ENCODE measurements at regions not wholly inside any gene's neighbourhood (a gene's known extent, or its start where the extent isn't known, plus 50 kb on each side); places are given as distances from the start of the nearest gene placed in this dataset.

DNA sequence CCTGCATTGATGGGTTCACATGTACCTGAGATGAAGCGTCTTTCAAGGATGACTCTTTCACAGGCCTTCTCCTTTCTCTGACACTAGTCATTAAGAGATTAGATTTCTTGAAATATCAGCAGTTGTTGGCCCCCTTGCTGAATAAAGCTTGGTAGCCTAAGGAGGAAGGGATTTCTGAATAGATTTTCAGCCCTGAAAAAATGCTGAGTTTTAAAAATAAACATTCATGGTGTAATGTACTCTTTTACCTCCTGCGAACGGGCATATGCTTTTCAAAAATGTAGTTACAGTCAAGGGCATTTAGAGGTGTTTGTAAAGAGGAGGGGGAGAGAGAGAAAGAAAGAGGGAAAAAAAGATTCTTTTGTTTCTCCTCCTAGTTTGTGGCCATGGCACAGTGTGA lies 222.7 kb downstream of the SOX4 start:
- TF ChIP-seq, protein P1, sequence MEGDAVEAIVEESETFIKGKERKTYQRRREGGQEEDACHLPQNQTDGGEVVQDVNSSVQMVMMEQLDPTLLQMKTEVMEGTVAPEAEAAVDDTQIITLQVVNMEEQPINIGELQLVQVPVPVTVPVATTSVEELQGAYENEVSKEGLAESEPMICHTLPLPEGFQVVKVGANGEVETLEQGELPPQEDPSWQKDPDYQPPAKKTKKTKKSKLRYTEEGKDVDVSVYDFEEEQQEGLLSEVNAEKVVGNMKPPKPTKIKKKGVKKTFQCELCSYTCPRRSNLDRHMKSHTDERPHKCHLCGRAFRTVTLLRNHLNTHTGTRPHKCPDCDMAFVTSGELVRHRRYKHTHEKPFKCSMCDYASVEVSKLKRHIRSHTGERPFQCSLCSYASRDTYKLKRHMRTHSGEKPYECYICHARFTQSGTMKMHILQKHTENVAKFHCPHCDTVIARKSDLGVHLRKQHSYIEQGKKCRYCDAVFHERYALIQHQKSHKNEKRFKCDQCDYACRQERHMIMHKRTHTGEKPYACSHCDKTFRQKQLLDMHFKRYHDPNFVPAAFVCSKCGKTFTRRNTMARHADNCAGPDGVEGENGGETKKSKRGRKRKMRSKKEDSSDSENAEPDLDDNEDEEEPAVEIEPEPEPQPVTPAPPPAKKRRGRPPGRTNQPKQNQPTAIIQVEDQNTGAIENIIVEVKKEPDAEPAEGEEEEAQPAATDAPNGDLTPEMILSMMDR (IDR thresholded peaks at IDR 0.05; ENCODE audit: low read depth, low read length, missing input control), result no peak
- TF ChIP-seq, protein P2, sequence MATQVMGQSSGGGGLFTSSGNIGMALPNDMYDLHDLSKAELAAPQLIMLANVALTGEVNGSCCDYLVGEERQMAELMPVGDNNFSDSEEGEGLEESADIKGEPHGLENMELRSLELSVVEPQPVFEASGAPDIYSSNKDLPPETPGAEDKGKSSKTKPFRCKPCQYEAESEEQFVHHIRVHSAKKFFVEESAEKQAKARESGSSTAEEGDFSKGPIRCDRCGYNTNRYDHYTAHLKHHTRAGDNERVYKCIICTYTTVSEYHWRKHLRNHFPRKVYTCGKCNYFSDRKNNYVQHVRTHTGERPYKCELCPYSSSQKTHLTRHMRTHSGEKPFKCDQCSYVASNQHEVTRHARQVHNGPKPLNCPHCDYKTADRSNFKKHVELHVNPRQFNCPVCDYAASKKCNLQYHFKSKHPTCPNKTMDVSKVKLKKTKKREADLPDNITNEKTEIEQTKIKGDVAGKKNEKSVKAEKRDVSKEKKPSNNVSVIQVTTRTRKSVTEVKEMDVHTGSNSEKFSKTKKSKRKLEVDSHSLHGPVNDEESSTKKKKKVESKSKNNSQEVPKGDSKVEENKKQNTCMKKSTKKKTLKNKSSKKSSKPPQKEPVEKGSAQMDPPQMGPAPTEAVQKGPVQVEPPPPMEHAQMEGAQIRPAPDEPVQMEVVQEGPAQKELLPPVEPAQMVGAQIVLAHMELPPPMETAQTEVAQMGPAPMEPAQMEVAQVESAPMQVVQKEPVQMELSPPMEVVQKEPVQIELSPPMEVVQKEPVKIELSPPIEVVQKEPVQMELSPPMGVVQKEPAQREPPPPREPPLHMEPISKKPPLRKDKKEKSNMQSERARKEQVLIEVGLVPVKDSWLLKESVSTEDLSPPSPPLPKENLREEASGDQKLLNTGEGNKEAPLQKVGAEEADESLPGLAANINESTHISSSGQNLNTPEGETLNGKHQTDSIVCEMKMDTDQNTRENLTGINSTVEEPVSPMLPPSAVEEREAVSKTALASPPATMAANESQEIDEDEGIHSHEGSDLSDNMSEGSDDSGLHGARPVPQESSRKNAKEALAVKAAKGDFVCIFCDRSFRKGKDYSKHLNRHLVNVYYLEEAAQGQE (IDR thresholded peaks at IDR 0.05), result no peak
- no peak for TF ChIP-seq SP1 (IDR thresholded peaks at IDR 0.05)
- TF ChIP-seq RXRA (IDR thresholded peaks at IDR 0.05), result no peak
- no peak for TF ChIP-seq GABPA (IDR thresholded peaks at IDR 0.05 in 1 of 2, conservative IDR thresholded peaks at IDR 0.05 in 1 of 2)
- TF ChIP-seq RAD21 (IDR thresholded peaks at IDR 0.05), result no peak
- TF ChIP-seq, protein P3, sequence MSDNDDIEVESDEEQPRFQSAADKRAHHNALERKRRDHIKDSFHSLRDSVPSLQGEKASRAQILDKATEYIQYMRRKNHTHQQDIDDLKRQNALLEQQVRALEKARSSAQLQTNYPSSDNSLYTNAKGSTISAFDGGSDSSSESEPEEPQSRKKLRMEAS (IDR thresholded peaks at IDR 0.05), result no peak
- no peak for TF ChIP-seq YY1 (IDR thresholded peaks at IDR 0.05)
